Neural cell (in vitro differentiated cells): ENCODE measurements at regions not wholly inside any gene's neighbourhood (a gene's known extent, or its start where the extent isn't known, plus 50 kb on each side); places are given as distances from the start of the nearest gene placed in this dataset.
A peak's percentile ranks its signal among the peaks of the same experiment; 100 is the strongest.

Experiments
- H2AFZ ChIP-seq: fragments of 200-600, 300-800 bp; sonication (generic), shearing (Covaris generic); 2 replicates; pipeline ENCODE4 v1.6.0; 2014; ENCODE audit warnings: low read depth, mild to moderate bottlenecking, antibody characterized with exemption, low read length, moderate library complexity
- H3F3A ChIP-seq: fragments of 200-600 bp; shearing (Covaris generic); 2 replicates; pipeline ENCODE4 v1.6.1; 2016; ENCODE audit warnings: mild to moderate bottlenecking, moderate library complexity, mixed read lengths, antibody characterized with exemption, low read length; ENCODE audit not compliant: insufficient read depth, poor library complexity, severe bottlenecking
- H3K27ac ChIP-seq: fragments of 200-600, 300-800 bp; sonication (generic), shearing (Covaris generic); 2 replicates; pipeline ENCODE4 v1.5.1; 2014; ENCODE audit warnings: mild to moderate bottlenecking, low read length, moderate library complexity
- H3K27me3 ChIP-seq: fragments of 300-800, 200-600 bp; sonication (generic), shearing (Covaris generic); 2 replicates; pipeline ENCODE4 v1.6.0; 2014; ENCODE audit warnings: mild to moderate bottlenecking, low read depth, low read length, moderate library complexity; ENCODE audit not compliant: insufficient read depth
- H3K36me3 ChIP-seq: fragments of 300-800, 200-600 bp; sonication (generic), shearing (Covaris generic); 2 replicates; pipeline ENCODE4 v1.5.1; 2014; ENCODE audit warnings: mild to moderate bottlenecking, antibody characterized with exemption, low read length, moderate library complexity; ENCODE audit not compliant: insufficient read depth
- H3K4me2 ChIP-seq: fragments of 300-800, 200-600 bp; sonication (generic), shearing (Covaris generic); 2 replicates; pipeline ENCODE4 v1.6.0; 2014; ENCODE audit warnings: mild to moderate bottlenecking, low read length
- H3K4me3 ChIP-seq: fragments of 300-800, 200-600 bp; sonication (generic), shearing (Covaris generic); 2 replicates; pipeline ENCODE4 v1.5.1; 2014; ENCODE audit warnings: mild to moderate bottlenecking, low read length, moderate library complexity
- H3K79me2 ChIP-seq: fragments of 200-600 bp; shearing (Covaris generic); replicated peaks from 2 replicates; pipeline ENCODE4 v1.6.0; 2014; ENCODE audit warnings: mild to moderate bottlenecking, low read length, moderate library complexity; ENCODE audit not compliant: insufficient read depth
- H3K9ac ChIP-seq: fragments of 300-800, 200-600 bp; sonication (generic), shearing (Covaris generic); 2 replicates; pipeline ENCODE4 v1.6.1; 2016; ENCODE audit warnings: mild to moderate bottlenecking, low read length, mixed read lengths
- H3K9me2 ChIP-seq: fragments of 200-600 bp; shearing (Covaris generic); 2 replicates; pipeline ENCODE4 v1.6.1; 2016; ENCODE audit warnings: mild to moderate bottlenecking, low read length, mixed read lengths; ENCODE audit not compliant: insufficient read depth
- H3K9me3 ChIP-seq: fragments of 200-600, 300-800 bp; sonication (generic), shearing (Covaris generic); 2 replicates; pipeline ENCODE4 v1.6.1; 2016; ENCODE audit warnings: mild to moderate bottlenecking, mixed run types, low read length, moderate library complexity, mixed read lengths
- H4K20me1 ChIP-seq: fragments of 200-600 bp; shearing (Covaris generic); 2 replicates; pipeline ENCODE4 v1.6.1; 2016; ENCODE audit warnings: mild to moderate bottlenecking, mixed run types; ENCODE audit not compliant: insufficient read depth
- EP300 ChIP-seq: fragments of 450-650 bp; conservative IDR thresholded peaks from 2 replicates; pipeline ENCODE4 v1.6.1; 2014; ENCODE audit warnings: antibody characterized with exemption, mild to moderate bottlenecking, moderate library complexity; ENCODE audit not compliant: poor library complexity, severe bottlenecking
- EZH2 ChIP-seq: fragments of 200-600, 300-800 bp; shearing (Covaris generic), sonication (generic); IDR thresholded peaks from 2 replicates; pipeline ENCODE4 v1.6.1; 2014; ENCODE audit warnings: antibody characterized with exemption, low read length, borderline replicate concordance, mild to moderate bottlenecking; ENCODE audit not compliant: insufficient read depth, poor library complexity, severe bottlenecking
- MXI1 ChIP-seq: fragments of 450-650 bp; conservative IDR thresholded peaks from 2 replicates; pipeline ENCODE4 v1.6.1; 2014; ENCODE audit warnings: antibody characterized with exemption, mild to moderate bottlenecking; ENCODE audit not compliant: poor library complexity, severe bottlenecking
- POLR2AphosphoS5 ChIP-seq: IDR thresholded peaks from 2 replicates; pipeline ENCODE4 v1.6.1; 2012
- RAD21 ChIP-seq: fragments of 450-650 bp; conservative IDR thresholded peaks from 2 replicates; pipeline ENCODE4 v1.6.1; 2014; ENCODE audit warnings: antibody characterized with exemption, mild to moderate bottlenecking, moderate library complexity
- REST ChIP-seq: IDR thresholded peaks from 2 replicates; pipeline ENCODE4 v1.6.1; 2012; ENCODE audit warnings: borderline replicate concordance
- SMC3 ChIP-seq: fragments of 450-650 bp; conservative IDR thresholded peaks from 2 replicates; pipeline ENCODE4 v1.6.1; 2014; ENCODE audit warnings: antibody characterized with exemption, mild to moderate bottlenecking, moderate library complexity; ENCODE audit not compliant: poor library complexity
- TAF1 ChIP-seq: IDR thresholded peaks from 2 replicates; pipeline ENCODE4 v1.6.1; 2012; ENCODE audit warnings: low read depth
- TF ChIP-seq, protein P1 (sequence below): fragments of 450-650 bp; IDR thresholded peaks from 2 replicates; pipeline ENCODE4 v1.5.1; 2014; ENCODE audit warnings: antibody characterized with exemption, mild to moderate bottlenecking, moderate library complexity; ENCODE audit not compliant: poor library complexity, severe bottlenecking

DNA sequence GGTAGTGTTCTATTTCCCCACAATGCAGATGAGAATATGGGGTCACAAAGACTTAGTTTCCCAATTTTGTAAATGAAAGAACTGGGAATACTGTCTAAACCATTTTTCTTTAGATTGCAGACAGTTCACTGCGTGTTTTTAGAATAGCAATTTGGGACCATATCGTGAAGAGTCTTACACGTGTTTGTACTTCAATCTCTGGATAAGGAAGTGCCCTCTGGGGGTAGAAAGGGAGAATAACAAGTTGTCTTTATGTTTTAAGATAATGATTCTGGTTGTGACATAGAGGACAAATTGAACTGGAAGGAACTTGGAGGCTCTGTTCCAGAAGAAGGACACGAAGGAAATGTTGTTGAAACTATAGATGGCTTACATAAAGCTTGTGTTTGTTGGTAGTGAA is 457.7 kb downstream of the CBLN2 start:
- TF ChIP-seq REST = no peak
- TF ChIP-seq, protein P1, sequence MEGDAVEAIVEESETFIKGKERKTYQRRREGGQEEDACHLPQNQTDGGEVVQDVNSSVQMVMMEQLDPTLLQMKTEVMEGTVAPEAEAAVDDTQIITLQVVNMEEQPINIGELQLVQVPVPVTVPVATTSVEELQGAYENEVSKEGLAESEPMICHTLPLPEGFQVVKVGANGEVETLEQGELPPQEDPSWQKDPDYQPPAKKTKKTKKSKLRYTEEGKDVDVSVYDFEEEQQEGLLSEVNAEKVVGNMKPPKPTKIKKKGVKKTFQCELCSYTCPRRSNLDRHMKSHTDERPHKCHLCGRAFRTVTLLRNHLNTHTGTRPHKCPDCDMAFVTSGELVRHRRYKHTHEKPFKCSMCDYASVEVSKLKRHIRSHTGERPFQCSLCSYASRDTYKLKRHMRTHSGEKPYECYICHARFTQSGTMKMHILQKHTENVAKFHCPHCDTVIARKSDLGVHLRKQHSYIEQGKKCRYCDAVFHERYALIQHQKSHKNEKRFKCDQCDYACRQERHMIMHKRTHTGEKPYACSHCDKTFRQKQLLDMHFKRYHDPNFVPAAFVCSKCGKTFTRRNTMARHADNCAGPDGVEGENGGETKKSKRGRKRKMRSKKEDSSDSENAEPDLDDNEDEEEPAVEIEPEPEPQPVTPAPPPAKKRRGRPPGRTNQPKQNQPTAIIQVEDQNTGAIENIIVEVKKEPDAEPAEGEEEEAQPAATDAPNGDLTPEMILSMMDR = peak; percentile 17

GRCh38 chr18:72075040-72075439 is 469.1 kb downstream of the CBLN2 start:
- no peak overlapping the region for H3K9ac ChIP-seq
- no peak overlapping the region for H3K4me3 ChIP-seq
- H3K27me3 ChIP-seq = no peaks in the 10 kb centered on the region
- H3K27ac ChIP-seq = no peak overlapping the region
- H3K4me2 ChIP-seq = no peak overlapping the region
- no peaks in the 10 kb centered on the region for H3K9me2 ChIP-seq
- no peaks in the 10 kb centered on the region for H3K79me2 ChIP-seq
- H3K9me3 ChIP-seq = no peaks in the 10 kb centered on the region
- H4K20me1 ChIP-seq = no peaks in the 10 kb centered on the region
- H2AFZ ChIP-seq = no peak overlapping the region
- no peaks in the 10 kb centered on the region for H3F3A ChIP-seq
- no peak for TF ChIP-seq POLR2AphosphoS5
- TF ChIP-seq SMC3 = no peak
- TF ChIP-seq EP300 = no peak
- TF ChIP-seq TAF1 = no peak
- no peak for TF ChIP-seq EZH2
- no peaks in the 10 kb centered on the region for H3K36me3 ChIP-seq

More for the DNA sequence above, 457.7 kb downstream of the CBLN2 start:
- no peaks in the 10 kb centered on the region for H3K79me2 ChIP-seq
- no peak overlapping the region for H2AFZ ChIP-seq
- H3K4me3 ChIP-seq = no peak overlapping the region
- H3K9me3 ChIP-seq = no peaks in the 10 kb centered on the region
- no peaks in the 10 kb centered on the region for H3K27me3 ChIP-seq
- H3K36me3 ChIP-seq = no peaks in the 10 kb centered on the region
- no peak overlapping the region for H3K27ac ChIP-seq
- H3K9ac ChIP-seq = no peak overlapping the region
- no peak overlapping the region for H3K4me2 ChIP-seq
- no peaks in the 10 kb centered on the region for H3F3A ChIP-seq
- no peaks in the 10 kb centered on the region for H4K20me1 ChIP-seq
- no peaks in the 10 kb centered on the region for H3K9me2 ChIP-seq

GRCh38 chr18:72063001-72063400 is 481.1 kb downstream of the CBLN2 start:
- H3K27me3 ChIP-seq = no peaks in the 10 kb centered on the region
- H3K36me3 ChIP-seq = no peaks in the 10 kb centered on the region
- no peaks in the 10 kb centered on the region for H3K9me2 ChIP-seq
- H4K20me1 ChIP-seq = no peaks in the 10 kb centered on the region
- H3K27ac ChIP-seq = no peak overlapping the region
- H3K4me2 ChIP-seq = no peak overlapping the region
- H3K79me2 ChIP-seq = no peaks in the 10 kb centered on the region
- H3K9me3 ChIP-seq = no peaks in the 10 kb centered on the region
- no peak overlapping the region for H2AFZ ChIP-seq
- no peaks in the 10 kb centered on the region for H3F3A ChIP-seq
- no peak overlapping the region for H3K9ac ChIP-seq
- no peak overlapping the region for H3K4me3 ChIP-seq
- TF ChIP-seq POLR2AphosphoS5 = no peak
- no peak for TF ChIP-seq TAF1
- no peak for TF ChIP-seq REST
- TF ChIP-seq EP300 = no peak
- TF ChIP-seq, protein P1 = no peak
- no peak for TF ChIP-seq EZH2
- no peak for TF ChIP-seq RAD21
- no peak for TF ChIP-seq SMC3
- TF ChIP-seq MXI1 = no peak
